Suppressor macrophage treated with lipopolysaccharide for 1 hour (primary cell): ENCODE measurements at regions not wholly inside any gene's neighbourhood (a gene's known extent, or its start where the extent isn't known, plus 50 kb on each side); places are given as distances from the start of the nearest gene placed in this dataset.
"Not testable (repeated sequence)": the region's sequence is repeated elsewhere in the genome, so short reads cannot be mapped to it uniquely, and the experiment has no call there.

ENCODE experiments used
- DNase-seq, 3 donors: peaks; one replicate each; pipeline ENCODE4 v3.0.0-alpha.2; 2020 to 2022

DNA sequence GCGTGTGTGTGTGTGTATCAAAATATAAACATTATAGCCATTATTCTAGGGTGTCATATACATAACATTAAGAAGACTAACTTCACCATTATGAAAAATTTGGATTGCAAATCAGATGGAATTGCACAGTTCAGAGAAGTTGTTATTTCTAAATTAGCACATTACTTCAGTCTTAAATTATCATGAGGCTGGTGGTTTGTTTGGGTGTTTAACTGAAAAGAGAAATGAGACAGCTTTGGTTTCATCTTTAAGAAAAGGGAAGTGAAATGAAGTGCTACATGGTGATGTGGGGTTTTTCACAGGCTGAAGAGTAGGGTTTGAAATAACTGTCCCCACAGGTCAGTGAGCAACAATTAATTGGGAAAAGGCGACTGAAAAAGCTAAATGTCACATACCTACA lies 161.2 kb upstream of the XIRP2 start:
- DNase-seq: peak; percentile 35 to 64 (median 52)

DNA sequence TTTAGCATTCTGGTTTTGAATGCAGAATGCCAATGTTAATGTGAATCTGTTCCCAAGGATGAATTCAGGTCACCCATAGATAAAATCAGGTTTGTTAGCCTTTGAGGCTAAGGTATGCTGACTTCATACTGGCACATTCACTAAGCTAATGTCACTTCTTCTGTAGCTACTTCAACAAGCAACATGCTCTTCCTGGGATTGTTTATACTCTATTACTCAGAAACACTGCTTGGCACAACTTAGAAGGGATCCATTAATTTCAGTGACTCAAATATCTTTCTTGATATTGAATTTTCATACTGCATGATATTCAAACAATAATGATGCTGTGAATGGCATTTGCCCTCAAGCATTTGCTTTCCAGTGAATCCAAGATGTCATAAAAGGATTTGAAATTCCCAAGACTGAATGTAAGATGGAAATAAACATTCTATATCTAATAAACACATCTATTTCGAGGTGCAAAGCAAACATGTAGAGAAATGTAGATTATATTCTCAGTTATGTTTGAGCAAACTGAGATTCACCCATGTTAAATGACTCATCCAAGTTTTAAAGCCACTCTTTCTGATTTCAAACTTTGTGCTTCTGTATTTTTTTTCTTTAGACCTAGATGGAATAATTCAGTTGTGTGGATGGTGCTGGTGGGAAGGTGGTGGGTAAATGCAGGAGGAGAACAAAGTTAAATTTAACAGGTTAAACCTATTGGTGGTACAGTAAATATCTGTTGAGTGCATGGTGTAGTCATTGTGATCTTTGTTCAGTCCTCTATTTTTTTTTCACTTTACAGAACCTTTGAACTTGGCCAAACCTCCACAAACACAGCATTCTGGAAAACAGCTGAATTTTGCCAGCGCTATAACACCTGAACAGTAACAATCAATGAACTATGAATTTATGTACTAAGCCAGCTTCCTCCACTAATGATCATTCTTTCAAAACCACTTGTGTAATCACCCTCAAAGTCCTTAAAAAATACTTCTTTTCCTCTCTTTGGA lies 162.1 kb upstream of the XIRP2 start:
- no peak for DNase-seq

DNA sequence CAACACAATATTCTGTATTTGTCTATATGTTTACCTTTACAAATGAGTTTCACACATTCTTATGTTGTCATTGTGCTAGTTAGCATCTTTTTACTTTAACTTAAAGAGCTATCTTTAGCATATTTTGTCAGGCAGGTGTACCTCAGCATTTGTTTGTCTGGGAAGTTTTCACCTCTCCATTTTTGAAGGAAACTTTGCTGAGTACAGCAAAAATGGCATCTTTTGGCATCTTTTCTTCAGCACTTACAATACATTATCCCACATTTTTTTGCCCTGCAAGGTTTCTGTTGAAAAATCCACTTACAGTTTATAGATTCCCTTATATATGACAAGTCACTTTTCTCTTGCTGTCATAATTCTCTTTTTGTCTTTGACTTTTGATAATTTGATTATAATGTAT lies 171.3 kb upstream of the XIRP2 start:
- no peak for DNase-seq

DNA sequence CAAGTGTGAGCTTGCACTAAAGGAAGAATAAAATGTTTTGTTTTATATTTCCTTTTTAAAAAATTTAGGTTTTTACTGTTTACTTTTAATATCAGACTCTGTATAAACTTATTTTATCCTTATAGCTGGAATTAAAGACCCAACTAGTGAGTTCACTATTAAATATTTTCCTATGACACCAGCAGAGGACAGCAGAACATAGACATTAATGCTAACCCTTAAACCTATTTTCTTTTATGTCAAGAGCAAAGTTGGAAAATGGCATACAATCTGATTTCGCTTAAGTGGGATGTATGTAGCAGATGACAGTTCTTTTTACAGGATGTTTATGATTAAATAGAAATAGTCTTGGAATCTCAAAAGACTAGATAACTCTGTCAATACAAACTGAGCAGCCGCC lies 188.2 kb upstream of the XIRP2 start:
- DNase-seq: no peak

- no peak for DNase-seq
Measured at GRCh38 chr2:166695154-166695553, 193.1 kb upstream of the XIRP2 start.

DNA sequence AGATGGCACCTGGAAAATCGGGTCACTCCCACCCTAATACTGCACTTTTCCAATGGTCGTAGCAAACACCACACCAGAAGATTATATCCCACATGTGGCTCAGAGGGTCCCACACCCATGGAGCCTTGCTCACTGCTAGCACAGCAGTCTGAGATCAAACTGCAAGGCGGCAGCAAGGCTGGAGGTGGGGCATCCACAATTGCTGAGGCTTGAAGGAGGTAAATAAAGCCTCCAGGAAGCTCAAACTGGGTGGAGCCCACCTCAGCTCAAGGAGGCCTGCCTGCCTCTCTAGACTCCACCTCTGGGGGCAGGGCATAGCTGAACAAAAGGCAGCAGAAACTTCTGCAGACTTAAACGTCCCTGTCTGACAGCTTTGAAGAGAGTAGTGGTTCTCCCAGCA lies 192.0 kb upstream of the SCN7A start:
- not testable (repeated sequence) for DNase-seq

DNA sequence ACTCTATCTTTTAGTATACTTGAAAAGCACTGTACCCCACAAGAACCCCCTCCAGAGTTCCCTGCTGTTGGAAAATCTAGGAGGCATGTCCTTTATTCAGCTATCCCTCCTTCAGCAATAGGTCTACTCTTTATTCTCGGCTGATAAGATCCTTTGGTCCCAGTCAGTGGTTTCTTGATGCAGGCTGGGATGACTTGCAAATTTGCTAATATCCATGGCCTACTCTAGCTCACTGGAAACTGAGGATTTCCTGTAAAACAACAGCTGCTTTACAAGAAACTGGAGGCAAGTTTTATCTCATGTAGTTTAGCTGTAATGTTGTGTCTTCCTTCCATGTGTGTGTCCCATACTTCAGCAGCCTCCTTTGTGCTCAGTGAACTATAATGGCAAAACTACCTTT lies 183.9 kb upstream of the SCN7A start:
- DNase-seq: no peak

GRCh38 chr2:166676716-166677115 lies 182.7 kb upstream of the SCN7A start:
- no peak for DNase-seq

DNA sequence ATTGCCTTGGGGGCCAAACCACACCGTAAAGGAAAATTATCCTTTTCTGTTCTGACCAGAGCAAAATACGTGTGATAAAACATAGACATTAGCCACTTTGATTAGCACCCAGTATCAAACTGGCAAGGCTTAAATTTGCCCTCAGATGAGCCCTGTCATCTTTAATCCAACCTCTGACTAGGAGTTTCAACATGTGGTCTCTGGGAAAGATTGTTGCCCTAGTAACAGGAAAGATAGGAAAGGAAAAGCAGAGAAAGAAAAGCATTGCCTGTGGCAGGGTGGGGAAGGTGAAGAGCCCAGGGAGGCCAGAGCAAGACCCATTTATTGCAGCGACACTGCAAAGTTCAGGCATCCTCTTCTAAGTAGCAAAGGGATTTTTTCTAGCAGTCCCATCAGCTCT lies 181.5 kb upstream of the SCN7A start:
- DNase-seq: no peak

DNA sequence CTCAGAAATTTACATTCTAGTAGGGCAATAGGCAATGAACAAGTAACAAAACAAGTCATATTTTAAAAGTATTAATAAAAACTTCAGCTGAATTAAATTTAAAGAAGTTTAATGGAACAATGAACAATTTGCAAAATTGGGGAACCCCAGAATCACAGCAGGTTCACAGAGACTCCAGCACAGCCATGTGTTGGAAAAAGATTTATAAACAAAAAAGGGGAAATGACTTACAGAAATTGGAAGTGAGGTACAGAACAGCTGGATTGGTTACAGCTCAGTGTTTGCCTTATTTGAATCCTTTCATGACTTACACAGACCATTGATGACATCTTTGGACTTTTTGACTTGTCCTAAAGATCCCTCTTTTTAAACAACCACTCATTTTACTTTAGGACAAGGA lies 179.9 kb upstream of the SCN7A start:
- peak in 1 of 3 donors; percentile 1 for DNase-seq

GRCh38 chr2:166671801-166672200 lies 177.8 kb upstream of the SCN7A start:
- no peak for DNase-seq

DNA sequence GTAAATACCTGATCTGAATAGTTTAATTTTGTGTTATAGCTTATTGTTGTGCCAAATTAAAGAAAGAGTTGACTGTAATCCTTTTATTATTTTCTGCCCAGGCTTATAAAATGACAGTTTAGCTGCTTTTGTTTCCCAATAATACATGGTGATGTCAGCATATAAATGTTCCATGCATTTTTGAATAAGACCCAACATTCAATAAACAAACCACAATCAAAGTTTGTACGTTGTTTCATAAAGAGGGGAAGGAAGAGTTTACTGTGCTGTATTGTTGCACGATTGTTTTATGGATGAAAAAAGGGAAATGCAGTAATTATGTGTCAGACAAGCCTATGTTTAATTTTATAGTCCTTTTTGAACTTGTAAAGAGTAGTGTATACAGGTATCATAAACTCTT lies 177.2 kb upstream of the SCN7A start:
- DNase-seq: no peak

DNA sequence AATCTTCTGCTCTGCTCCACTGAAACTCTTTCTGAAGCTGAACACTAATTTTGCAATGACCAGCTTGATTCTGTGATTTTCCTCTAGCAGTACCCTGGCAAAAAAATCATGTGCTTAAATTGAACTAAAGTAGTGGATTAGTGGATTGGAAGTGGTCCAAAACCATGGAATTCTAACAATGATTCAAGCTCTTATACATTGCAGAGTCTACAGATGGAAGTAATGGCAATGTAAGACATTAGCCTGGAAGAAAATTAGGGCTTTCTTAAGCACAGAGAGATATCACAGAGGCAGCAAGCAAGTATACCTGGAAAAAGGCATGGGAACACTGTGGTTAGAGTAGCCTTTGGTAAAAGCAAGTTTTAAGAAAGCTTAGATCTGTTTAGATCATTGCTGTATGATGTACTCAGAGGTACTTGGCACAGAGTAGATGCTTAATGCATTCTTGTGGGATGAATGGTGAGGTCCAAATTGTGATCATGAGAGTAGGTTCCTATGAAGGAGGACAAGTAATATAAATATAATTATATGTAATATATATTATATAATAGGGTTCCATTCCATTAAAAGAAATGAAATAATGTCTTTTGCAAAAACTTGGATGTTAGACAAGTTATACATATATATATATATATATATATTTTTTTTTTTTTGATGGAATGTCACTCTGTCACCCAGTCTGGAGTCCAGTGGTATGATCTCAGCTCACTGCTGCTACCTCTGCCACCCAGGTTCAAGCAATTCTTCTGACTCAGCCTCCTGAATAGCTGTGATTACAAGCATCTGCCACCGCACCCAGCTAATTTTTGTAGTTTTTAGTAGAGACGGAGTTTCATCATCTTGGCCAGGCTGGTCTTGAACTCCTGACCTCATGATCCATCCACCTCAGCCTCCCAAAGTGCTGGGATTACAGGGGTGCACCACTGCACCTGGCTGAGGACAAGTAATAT lies 172.2 kb upstream of the SCN7A start:
- no peak for DNase-seq

DNA sequence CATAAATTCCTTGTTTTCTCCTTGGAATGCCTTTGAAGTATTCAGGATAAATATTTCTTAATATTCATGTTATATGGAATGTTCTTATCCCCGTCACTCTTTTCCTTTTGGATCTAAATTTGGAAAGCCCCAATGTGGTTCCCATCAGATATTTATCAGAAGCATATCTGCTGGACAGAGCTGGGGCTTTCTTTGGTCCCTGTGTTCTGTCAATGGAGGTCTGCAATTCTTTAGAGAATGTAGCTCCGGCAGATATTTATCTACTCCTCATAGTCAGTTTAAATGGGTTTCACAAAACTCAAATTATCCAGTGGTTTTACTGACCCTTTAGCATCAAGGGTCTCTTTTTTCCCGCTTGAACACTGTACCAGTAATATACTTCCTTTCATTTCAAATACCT lies 167.8 kb upstream of the SCN7A start:
- DNase-seq: no peak

- no peak for DNase-seq
Measured at GRCh38 chr2:166661391-166661790, 167.3 kb upstream of the SCN7A start.

- no peak for DNase-seq
Measured at GRCh38 chr2:166658901-166659300, 164.9 kb upstream of the SCN7A start.

GRCh38 chr2:166653185-166653813 lies 159.2 kb upstream of the SCN7A start:
- DNase-seq: no peak

DNA sequence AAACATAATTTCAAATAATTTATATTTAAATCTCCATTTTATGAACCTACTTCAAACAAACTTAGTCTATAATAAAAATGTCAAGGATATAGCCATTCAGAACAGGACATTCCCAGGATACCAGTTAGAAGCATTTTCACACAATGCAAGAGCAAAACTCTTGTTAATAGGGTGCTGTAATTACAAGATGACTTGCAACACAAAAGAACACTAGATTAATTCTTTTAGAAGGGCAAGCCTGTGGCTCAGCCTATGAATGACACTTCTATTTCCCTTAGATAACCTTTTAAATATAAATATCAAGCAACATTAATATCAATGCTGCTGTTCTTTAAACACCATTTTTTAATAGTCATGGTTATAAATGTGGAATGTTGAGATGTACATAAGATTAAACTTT lies 157.9 kb upstream of the SCN7A start:
- DNase-seq: no peak

DNA sequence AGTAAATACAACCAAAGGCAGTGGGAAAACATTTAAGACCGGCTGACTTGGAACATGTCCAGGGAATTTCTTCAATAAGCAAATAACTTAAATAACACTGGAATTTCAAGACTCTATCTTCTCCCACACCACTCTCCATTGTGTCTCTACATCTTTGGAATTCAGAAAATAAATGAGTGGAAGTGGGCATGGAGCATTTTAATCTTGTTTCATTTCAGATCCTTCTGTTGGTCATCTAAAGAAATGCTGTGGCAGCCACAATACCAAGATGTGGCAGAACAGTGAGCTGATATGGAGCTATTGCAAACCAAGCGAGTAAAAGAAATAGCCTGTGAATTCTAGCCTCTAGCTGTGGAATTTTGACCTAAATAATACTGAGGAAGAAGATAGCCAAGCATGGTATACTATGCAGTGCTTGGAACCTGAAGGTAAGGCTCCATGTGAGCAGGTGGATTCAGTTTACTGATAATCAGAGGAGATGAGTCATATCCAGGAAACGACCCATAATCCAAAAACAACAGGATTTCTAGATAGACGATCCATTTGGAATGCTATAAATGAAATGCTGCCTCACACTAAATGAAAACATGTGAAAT lies 157.1 kb upstream of the SCN7A start:
- DNase-seq: no peak

DNA sequence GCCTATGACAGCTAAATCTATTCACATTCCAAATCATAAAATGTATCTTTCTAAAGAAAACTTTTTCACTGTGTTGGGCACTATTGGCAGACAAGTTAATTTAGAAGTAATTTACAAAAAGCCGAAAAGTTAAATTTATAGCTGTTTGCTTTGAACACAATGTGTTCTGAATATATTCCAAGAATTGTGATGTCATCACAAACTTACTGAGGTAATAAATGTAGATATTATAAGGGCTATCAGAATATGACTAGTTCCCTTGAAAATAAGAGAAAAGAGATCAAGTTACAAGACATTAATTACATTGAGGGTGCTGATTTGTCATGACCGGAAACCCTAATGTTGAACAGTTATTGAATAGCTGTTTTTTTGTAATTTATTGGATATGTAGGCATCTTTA lies 153.9 kb upstream of the SCN7A start:
- no peak for DNase-seq

DNA sequence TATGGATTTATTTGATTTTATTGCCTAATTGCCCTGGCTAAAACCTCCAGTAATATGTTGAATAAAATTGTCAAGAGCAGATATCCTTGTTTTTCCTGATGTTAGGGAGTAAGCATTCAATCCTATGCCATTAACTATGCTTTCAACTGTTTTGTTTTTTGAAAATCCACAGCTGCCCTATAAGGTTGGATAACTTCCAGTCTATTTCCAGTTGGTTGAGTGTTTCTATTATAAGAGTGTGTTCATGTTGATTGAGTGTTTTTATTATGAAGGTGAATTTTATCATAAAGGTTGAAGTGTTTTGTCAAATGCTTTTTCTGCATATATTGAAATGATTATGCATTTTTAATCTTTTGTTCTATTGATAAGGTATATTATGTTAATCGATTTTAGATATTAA lies 149.9 kb upstream of the SCN7A start:
- no peak for DNase-seq

DNA sequence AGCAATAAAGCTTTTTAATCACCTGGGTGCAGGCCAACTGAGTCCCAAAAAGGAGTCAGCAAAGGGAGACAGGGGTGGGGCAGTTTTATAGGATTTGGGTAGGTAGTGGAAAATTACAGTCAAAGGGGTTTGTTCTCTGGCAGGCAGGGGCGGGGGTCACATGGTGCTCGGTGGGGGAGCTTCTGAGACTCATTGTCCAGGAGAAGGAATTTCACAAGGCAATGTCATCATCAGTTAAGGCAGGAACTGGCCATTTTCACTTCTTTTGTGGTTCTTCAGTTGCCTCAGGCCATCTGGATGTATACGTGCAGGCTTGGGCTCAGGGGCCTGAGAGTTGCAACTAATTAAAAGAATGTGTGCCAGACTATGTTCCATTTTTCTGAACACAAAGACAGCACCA lies 147.5 kb upstream of the SCN7A start:
- not testable (repeated sequence) for DNase-seq

GRCh38 chr2:166637051-166637450 lies 143.0 kb upstream of the SCN7A start:
- no peak for DNase-seq
